Activated B cell treated with CpG ODN at 0.5 μM for 24 hours (primary cell): ENCODE measurements at regions not wholly inside any gene's neighbourhood (a gene's known extent, or its start where the extent isn't known, plus 50 kb on each side); places are given as distances from the start of the nearest gene placed in this dataset.

Experiments
- ATAC-seq: fragments of 200-7000 bp; cut with Tn5 transposase; one replicate; pipeline ENCODE4 v1.10.0; 2021; ENCODE audit warnings: low read depth, mild to moderate bottlenecking, moderate library complexity
- CTCF ChIA-PET: fragments of 350-600 bp; sonication (Branson Sonifier 250); formaldehyde crosslinking; loops from one replicate; lab custom pipeline; 2021; ENCODE audit warnings: antibody characterized with exemption; lab: Charles Lee
- POLR2A ChIA-PET: fragments of 350-600 bp; sonication (Branson Sonifier 250); formaldehyde crosslinking; loops from one replicate; lab custom pipeline; 2021; ENCODE audit warnings: antibody characterized with exemption; lab: Charles Lee
- DNase-seq: peaks from one replicate; pipeline ENCODE4 v3.0.0; 2022
- H3K27ac Mint-ChIP-seq: one replicate; pipeline ENCODE4 v1.8.0; 2020; ENCODE audit warnings: mixed read lengths
- H3K27me3 Mint-ChIP-seq: one replicate; pipeline ENCODE4 v1.8.0; 2021; ENCODE audit warnings: mixed read lengths
- H3K36me3 Mint-ChIP-seq: one replicate; pipeline ENCODE4 v1.8.0; 2021; ENCODE audit warnings: low read depth, mixed read lengths
- H3K4me1 Mint-ChIP-seq: one replicate; pipeline ENCODE4 v1.8.0; 2021; ENCODE audit warnings: mixed read lengths
- H3K4me3 Mint-ChIP-seq: one replicate; pipeline ENCODE4 v1.8.0; 2020; ENCODE audit warnings: mild to moderate bottlenecking, mixed read lengths
- H3K9me3 Mint-ChIP-seq: one replicate; pipeline ENCODE4 v1.8.0; 2020; ENCODE audit warnings: mixed read lengths
- intact Hi-C: fragments of 100-400 bp; cut with micrococcal nuclease; formaldehyde crosslinking; loops from one replicate; pipeline ENCODE4 v1.15.1; 2024
- TF ChIP-seq, protein P1 (sequence below): fragments of 200-600 bp; IDR thresholded peaks from one replicate; pipeline ENCODE4 v1.8.0; 2022; ENCODE audit warnings: antibody characterized with exemption, mild to moderate bottlenecking

DNA sequence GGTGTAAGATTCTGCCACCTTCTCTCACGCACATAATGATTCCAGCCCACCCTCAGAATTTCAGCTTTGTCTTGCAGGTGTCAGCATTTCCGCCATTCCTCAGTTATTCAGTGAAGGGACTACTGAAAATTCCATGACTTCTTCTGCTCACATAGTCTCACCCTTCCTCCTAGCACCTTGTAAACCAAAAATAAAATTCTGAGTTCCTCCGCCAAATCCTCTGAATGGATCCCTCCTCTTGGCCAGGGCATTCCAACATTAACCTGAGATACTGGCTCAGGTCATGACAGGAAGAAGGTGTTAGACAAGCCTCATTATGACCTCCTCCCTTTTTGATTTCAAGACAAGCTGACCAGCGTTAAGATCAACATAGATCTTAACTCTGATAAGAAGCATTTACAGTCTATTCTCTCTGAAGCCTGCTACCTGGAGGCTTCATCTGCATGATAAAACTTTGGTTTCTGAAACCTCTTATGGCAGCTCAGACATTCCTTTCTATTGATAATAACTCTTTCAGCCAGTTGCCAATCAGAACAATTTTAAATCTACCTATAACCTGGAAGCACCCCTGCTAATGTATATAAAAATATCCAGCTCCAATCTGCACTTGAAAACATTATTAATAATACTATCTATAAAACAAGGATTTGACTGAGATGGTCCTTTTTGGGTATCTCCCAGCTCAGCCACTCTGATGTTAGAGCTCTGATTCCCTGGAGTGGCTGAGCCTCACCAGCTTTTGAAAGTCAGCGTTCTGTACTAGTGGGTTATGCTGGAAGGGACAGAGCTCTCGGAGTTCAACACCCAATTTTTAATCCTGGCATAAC, 136.4 kb upstream of the APCDD1 start:
- POLR2A ChIA-PET = no interaction called here
- Mint-ChIP-seq H3K9me3 (no peaks in the 10 kb centered on the region), H3K27me3 (no peaks in the 10 kb centered on the region), H3K4me1 (peaks cover 42% of the 10 kb centered on the region), H3K27ac (no peak overlapping the region), H3K4me3 (no peak overlapping the region), H3K36me3 (no peaks in the 10 kb centered on the region)
- CTCF ChIA-PET = no interaction called here
- ATAC-seq (no peak), DNase-seq (no peak)
- TF ChIP-seq, protein P1, sequence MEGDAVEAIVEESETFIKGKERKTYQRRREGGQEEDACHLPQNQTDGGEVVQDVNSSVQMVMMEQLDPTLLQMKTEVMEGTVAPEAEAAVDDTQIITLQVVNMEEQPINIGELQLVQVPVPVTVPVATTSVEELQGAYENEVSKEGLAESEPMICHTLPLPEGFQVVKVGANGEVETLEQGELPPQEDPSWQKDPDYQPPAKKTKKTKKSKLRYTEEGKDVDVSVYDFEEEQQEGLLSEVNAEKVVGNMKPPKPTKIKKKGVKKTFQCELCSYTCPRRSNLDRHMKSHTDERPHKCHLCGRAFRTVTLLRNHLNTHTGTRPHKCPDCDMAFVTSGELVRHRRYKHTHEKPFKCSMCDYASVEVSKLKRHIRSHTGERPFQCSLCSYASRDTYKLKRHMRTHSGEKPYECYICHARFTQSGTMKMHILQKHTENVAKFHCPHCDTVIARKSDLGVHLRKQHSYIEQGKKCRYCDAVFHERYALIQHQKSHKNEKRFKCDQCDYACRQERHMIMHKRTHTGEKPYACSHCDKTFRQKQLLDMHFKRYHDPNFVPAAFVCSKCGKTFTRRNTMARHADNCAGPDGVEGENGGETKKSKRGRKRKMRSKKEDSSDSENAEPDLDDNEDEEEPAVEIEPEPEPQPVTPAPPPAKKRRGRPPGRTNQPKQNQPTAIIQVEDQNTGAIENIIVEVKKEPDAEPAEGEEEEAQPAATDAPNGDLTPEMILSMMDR = no peak
- intact Hi-C loops = no loop called here

DNA sequence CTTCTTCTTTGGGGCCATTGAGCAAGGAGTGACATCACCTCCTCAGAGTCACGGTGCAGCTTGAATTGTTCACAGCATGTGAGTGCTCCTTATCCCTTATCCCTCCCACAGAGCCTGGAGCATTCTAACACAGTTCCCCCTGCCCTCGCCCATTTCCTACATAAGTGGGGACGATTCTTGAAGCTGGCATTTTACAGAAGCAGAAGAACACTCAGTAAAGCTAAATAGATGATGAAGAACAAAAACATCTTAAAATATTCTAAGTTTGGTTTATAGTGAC, 135.8 kb upstream of the APCDD1 start:
- H3K4me1 Mint-ChIP-seq = peaks cover 42% of the 10 kb centered on the region
- CTCF ChIA-PET = no interaction called here
- ATAC-seq (no peak), DNase-seq (no peak)
- no peaks in the 10 kb centered on the region for H3K27me3 Mint-ChIP-seq
- no peak overlapping the region for H3K4me3 Mint-ChIP-seq
- TF ChIP-seq, protein P1 = no peak
- POLR2A ChIA-PET = no interaction called here
- H3K9me3 Mint-ChIP-seq = no peaks in the 10 kb centered on the region
- no peaks in the 10 kb centered on the region for H3K36me3 Mint-ChIP-seq
- H3K27ac Mint-ChIP-seq = no peak overlapping the region
- intact Hi-C loops = no loop called here

DNA sequence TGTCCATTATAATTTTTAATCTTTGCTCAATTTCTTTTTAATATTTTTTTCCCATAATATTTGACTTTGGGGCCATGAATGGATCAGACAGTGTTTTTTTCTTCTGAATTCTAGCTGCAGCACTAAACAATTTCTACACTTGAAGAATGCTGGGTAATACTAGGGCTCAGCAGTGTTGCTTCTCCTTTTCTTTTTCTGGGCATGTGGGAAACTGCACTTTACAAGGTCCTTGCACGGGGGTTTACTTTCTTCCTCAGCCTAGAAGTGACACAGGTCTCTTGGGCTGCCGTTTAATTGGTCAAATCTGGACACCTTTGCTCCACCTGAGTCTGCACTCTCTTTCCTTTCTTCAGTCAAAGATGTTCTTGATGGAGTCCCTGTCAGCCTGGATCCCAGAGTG, 135.4 kb upstream of the APCDD1 start:
- Mint-ChIP-seq H3K4me3 (no peak overlapping the region), H3K9me3 (no peaks in the 10 kb centered on the region), H3K36me3 (no peaks in the 10 kb centered on the region), H3K4me1 (peaks cover 42% of the 10 kb centered on the region), H3K27ac (no peak overlapping the region), H3K27me3 (no peaks in the 10 kb centered on the region)
- DNase-seq (no peak), ATAC-seq (no peak)
- POLR2A ChIA-PET = no interaction called here
- CTCF ChIA-PET = no interaction called here
- TF ChIP-seq, protein P1 = no peak
- intact Hi-C loops = no loop called here

DNA sequence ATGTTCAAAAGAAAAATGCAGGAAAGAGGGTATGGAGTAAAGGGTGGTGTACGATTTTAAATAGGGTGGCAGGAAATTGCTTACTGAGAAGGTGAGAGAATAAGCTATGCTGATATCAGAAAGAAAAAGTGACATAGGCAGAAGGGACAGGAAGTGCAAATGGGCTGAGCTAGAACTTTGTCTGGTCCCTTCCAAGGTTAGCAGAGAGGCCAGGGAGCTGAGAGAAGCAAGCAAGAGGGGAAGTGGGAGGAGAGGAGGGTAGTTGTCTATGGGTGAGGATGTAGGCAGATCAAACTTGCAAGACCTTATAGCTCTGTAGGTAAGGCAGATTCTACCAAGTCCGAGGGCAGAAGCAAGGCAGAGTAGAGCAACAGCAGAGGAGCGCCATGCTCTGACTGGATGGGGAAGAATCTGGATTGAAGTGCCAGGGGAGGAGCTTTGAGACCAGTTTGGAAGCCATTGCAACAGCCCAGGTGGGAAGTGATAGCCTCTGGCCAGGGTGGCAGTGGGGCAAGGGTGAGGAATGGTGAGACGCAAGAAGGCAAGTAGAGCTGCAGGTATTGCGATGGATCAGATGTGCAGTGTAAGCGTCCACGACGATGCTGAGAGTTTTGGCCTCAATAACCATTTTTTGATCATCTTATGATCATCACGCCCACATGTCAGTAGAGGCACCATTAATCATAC, 134.4 kb upstream of the APCDD1 start:
- intact Hi-C loops = no loop called here
- Mint-ChIP-seq H3K36me3 (no peaks in the 10 kb centered on the region), H3K4me1 (peaks cover 36% of the 10 kb centered on the region), H3K4me3 (no peak overlapping the region), H3K27ac (no peak overlapping the region), H3K9me3 (no peaks in the 10 kb centered on the region), H3K27me3 (no peaks in the 10 kb centered on the region)
- POLR2A ChIA-PET = no interaction called here
- ATAC-seq = no peak
- TF ChIP-seq, protein P1 = no peak
- CTCF ChIA-PET = no interaction called here
- DNase-seq = no peak

DNA sequence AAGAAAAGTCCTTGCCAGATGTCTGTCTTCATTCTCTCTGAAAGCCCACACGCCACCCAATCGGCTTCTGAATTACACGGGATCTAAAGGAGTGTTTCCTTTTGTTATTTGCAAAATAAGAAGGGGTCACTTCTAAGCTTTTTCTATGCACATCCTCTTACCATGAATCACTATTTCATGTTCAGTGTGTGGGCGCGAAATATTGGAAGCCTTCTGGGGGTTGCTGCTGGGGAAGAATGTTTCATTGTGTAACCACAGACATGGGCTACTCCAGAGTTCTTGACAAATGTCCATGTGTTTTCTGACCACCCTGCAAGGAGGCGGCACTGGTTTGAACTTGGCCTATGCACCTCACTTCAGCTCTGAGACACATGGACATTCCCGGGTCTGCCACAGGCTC, 133.6 kb upstream of the APCDD1 start:
- Mint-ChIP-seq H3K9me3 (no peaks in the 10 kb centered on the region), H3K27ac (no peak overlapping the region), H3K36me3 (no peaks in the 10 kb centered on the region), H3K4me3 (no peak overlapping the region), H3K27me3 (no peaks in the 10 kb centered on the region), H3K4me1 (peaks cover 29% of the 10 kb centered on the region)
- ChIA-PET CTCF (no interaction called here), POLR2A (no interaction called here)
- TF ChIP-seq, protein P1 = no peak
- no peak for DNase-seq
- intact Hi-C loops = no loop called here
- ATAC-seq = no peak
